ENCODE measurements at regions not wholly inside any gene's neighbourhood (a gene's known extent, or its start where the extent isn't known, plus 50 kb on each side); places are given as distances from the start of the nearest gene placed in this dataset.

GRCh38 chr13:77422724-77423123 lies 95.8 kb upstream of the MYCBP2 start:
- no peak for DNase-seq

- no peak for DNase-seq
Observed at GRCh38 chr13:77417897-77418296, 91.0 kb upstream of the MYCBP2 start.

GRCh38 chr13:77416666-77417212 lies 89.8 kb upstream of the MYCBP2 start:
- no peak for DNase-seq

- DNase-seq = no peak
Observed at GRCh38 chr13:77415253-77416071, 88.6 kb upstream of the MYCBP2 start.

- DNase-seq = no peak
Observed at GRCh38 chr13:77412860-77413259, 86.0 kb upstream of the MYCBP2 start.

GRCh38 chr13:77412116-77412635 lies 85.3 kb upstream of the MYCBP2 start:
- peak; percentile 72 for DNase-seq

GRCh38 chr13:77409412-77409811 lies 82.5 kb upstream of the MYCBP2 start:
- no peak for DNase-seq

GRCh38 chr13:77406644-77407440 lies 79.9 kb upstream of the MYCBP2 start:
- peak; percentile 8 for DNase-seq

- DNase-seq = no peak
Observed at GRCh38 chr13:77398825-77399620, 72.1 kb upstream of the MYCBP2 start.

GRCh38 chr13:77397636-77398035 lies 70.7 kb upstream of the MYCBP2 start:
- no peak for DNase-seq

- DNase-seq = no peak
Observed at GRCh38 chr13:77391475-77391874, 64.6 kb upstream of the MYCBP2 start.

GRCh38 chr13:77390391-77390790 lies 63.5 kb upstream of the MYCBP2 start:
- no peak for DNase-seq

- DNase-seq = no peak
Observed at GRCh38 chr13:77389625-77390000, 62.7 kb upstream of the MYCBP2 start.

- no peak for DNase-seq
Observed at GRCh38 chr13:77388944-77389624, 62.2 kb upstream of the MYCBP2 start.

GRCh38 chr13:77387607-77388200 lies 60.8 kb upstream of the MYCBP2 start:
- DNase-seq = no peak

- DNase-seq = no peak
Observed at GRCh38 chr13:77386880-77387606, 60.1 kb upstream of the MYCBP2 start.

- no peak for DNase-seq
Observed at GRCh38 chr13:77386046-77386445, 59.2 kb upstream of the MYCBP2 start.

GRCh38 chr13:77384999-77385398 lies 58.1 kb upstream of the MYCBP2 start:
- DNase-seq = no peak

GRCh38 chr13:77383097-77383496 lies 56.2 kb upstream of the MYCBP2 start:
- DNase-seq = no peak

GRCh38 chr13:77381059-77381458 lies 54.2 kb upstream of the MYCBP2 start:
- no peak for DNase-seq

- no peak for DNase-seq
Observed at GRCh38 chr13:77379508-77379907, 52.6 kb upstream of the MYCBP2 start.
